GM21367 (cell line): ENCODE measurements at regions not wholly inside any gene's neighbourhood (a gene's known extent, or its start where the extent isn't known, plus 50 kb on each side); places are given as distances from the start of the nearest gene placed in this dataset.
"Not testable (repeated sequence)": the region's sequence is repeated elsewhere in the genome, so short reads cannot be mapped to it uniquely, and the experiment has no call there.

Source experiments
- ATAC-seq: cut with Tn5 transposase; IDR thresholded peaks from one replicate; pipeline ENCODE4 v1.9.1; 2021; ENCODE audit not compliant: unreplicated experiment

DNA sequence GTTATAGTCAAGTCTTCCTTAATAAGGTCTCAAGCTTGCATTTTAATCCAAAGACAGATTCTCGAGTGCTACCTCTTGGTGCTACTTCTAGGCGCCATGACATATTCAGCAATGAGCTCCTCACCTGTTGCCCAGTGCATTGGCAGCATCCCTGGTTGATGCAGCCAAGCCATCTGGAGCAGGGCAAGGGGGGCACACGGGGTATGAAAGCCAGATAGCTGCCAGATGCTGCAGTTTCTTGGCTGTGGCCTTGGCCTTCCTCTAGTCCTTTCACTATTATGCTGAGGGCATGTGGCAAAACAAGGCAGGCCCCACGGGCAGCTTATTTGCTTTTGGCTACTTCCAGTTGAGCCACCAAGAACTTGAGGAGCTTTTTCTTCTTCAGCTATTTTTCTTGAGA lies 168.6 kb upstream of the PGRMC2 start:
- no peak for ATAC-seq

DNA sequence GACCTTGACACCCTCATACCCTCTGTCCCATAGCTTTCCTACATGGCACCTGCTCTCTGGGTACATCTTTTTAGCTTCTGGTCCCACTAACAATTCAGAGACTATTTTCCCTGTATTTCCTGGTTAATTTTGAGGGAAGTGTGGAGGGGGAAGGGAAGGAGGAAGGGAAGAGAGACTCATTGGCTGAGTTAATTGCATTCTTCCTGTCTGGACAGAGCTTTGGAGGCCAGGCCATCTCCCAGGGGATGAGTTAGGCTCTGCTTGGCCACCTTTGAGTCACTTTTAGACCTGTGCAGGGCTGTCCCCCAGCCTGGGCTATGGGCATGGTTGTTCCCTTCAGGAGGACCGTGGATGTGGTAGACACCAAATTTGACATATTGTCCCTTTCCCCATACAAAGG lies 167.9 kb upstream of the PGRMC2 start:
- no peak for ATAC-seq

DNA sequence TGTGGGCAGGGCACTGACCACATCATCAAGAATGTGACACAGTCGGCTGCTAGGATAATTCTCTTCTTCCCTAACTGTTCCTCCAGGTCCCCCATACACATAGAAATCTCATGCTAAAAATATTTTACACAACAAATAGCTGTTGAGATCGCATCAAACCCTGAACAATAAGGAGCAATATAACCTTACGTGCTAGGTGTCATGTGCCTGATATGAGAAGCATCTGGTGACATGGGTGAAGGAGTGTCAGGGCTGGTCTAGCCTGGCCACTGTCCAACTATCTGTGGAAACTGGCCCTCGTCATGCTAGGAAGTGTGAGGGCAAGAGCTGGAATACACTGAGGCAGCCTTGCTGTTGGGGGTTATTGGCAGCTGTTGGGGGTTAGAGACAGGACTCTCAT lies 167.3 kb upstream of the PGRMC2 start:
- ATAC-seq, result no peak

DNA sequence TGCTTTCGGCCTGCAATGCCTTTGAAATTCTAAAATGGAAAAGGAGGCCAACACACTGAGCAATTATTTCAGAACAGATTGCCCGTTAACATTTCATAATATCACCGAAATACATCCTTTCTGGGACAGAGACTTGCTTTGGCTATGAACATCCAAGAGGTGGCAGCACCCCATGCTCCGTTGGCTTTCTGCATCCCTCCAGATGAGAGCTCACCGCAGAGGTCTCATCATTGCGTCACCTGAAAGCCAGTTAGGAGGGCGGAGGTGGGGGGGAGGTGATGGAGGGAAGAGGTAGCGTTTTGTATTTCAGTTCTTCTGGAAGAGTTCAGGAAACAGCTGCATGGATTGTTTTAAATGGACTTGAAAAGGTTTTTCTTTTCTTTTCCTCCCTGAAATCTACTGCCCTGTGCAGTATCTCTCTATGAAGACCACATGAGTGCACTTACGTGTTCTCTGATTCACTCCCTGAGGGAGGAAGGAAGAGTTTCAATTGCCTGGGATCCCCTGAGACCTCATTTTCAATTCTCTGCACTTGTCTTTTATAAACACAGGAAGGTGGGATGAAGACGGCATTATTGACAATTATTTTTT lies 166.8 kb upstream of the PGRMC2 start:
- peak; percentile 100 for ATAC-seq

DNA sequence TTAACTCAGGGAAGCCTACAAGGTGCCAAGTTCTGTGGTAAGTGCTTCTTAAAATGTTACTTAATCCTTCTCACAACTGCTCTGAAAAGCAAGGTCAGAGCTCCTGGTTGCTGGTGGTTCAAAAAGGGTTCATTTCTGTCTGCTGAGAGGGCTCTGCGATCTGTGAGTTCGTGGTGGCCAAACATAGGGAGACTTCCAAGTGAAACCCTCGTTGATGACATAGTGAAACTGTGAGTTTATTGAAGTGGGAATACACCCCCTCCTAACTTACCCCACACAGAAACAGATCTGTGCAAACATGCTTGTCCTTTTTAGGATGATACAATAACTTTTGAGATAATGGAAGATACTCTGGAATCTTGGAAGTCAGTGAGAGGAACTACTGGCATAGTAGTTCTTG lies 164.8 kb upstream of the PGRMC2 start:
- no peak for ATAC-seq

DNA sequence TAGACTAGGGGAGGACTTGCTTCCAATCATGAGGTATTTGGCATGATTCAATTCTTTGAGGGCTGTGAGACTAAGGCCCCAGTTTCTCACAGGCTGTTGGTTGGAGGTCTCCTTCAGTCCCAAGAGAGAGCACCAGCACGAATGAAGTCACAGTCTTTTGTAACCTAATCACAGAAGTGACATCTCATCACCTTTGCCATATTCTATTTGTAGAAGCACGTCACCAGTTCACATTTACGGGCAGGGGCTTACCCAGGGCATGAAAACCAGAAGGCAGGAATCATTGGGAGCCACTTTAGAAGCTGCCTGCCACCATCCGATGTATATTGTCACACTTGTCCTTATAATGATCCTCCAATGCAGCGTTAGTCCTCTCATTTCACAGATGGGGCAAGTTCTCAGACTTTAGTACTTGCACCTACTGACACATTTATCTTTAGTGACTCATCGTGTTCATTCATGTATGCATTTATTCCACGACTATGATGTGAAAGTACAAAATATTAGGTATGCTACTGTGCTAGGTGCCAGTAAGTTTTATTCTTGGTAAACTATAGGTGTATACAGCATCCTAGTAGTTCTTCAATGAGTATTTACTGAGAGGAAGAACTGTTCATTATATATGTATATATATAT lies 163.8 kb upstream of the PGRMC2 start:
- no peak for ATAC-seq

DNA sequence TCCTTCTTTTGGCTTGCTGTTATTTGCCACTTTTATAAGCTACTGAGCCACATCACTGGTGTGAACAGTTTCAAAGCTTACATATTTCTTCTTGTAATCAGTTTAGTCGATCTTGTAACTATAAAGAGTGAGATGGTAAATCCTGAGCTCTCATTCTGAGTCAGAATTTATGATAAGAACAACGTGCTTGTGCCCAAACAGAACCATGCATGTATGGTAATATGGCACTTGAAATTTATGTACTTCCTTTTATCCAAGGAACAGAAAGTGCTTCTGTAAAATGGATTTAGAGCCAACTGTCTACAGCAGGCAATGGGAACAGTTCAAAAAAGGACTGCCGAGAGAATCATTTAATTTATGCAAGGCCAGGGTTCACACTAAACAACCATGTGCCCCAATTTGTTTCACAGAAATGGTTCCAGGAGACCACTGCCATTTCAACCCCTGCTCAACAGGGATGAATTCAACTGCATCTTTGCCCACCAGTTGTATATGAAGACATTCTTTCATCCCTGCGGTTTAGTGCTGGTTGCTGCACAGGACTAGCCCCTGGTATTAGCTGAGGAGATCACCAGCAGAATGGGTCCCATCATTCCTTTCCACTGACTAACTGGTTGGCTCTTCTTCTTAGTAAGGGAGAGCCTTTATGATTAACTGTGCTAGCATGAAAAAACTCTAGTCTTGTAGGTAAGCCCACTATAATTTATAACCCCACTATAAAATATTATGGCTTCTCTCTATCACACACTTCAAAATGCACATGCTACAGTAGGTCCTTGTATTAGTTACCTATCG lies 162.9 kb upstream of the PGRMC2 start:
- ATAC-seq, result no peak

DNA sequence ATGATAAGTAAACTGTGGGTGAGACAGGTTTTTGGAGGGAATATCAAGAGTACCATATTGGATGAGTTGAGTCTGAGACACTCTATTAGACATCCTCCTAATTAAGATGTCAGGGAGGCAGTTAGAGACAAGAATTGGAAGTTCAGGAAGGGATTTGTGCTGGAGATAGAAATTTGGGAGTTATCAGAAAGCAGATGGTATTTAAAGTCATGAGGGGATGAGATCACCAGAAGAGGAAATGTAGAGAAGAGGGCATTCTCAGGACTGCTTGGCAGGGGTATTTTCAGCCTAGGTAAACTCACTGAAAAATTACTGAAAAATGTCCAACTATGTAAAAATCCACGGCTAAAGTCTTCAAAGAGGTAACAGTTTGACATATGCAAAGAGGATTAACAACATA lies 161.6 kb upstream of the PGRMC2 start:
- ATAC-seq, result no peak

DNA sequence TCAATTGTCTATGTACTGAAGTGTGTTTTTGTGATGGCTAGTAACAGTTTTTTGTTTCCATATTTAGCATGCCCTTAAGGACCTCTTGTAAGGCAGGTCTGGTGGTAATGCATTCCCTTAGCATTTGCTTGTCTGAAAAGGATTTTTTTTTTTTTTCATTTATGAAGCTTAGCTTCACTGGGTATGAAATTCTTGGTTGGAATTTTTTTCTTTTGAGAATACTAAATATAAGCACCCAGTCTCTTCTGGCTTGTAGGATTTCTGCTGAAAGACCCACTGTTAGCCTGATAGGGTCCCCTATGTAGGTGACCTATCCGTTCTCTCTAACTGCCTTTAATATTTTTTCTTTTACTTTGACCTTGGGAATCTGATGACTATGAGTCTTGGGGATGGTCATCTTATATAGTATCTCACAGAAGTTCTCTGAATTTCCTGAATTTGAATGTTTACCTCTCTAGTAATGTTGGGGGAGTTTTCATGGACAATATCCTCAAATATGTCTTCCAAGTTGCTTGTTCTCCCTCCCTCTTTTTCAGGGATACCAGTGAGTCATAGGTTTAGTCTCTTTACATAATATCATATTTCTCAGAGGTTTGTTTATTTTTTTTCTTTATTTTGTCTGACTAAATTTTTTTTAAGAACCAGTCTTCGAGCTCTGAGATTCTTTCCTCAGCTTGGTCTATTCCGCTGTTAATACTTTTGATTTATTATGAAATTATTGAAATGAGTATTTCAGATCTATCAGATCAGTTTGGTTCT lies 157.1 kb upstream of the PGRMC2 start:
- no peak for ATAC-seq

DNA sequence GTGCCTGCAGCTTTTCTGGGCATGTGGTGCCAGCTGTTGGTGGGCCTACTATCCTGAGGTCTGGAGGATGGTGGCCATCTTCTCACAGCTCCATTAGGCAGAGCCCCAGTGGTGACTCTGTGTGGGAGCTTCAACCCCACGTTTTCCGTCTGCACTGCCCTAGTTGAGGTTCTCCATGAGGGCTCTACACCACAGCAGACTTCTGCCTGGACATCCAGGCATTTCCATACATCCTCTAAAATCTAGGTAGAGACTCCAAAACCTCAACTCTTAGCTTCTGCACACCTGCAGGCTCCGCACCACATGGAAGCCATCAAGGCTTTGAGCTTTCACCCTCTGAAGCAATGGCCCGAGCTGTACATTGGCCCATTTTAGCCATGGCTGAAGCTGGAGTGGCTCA lies 153.3 kb upstream of the PGRMC2 start:
- no peak for ATAC-seq

DNA sequence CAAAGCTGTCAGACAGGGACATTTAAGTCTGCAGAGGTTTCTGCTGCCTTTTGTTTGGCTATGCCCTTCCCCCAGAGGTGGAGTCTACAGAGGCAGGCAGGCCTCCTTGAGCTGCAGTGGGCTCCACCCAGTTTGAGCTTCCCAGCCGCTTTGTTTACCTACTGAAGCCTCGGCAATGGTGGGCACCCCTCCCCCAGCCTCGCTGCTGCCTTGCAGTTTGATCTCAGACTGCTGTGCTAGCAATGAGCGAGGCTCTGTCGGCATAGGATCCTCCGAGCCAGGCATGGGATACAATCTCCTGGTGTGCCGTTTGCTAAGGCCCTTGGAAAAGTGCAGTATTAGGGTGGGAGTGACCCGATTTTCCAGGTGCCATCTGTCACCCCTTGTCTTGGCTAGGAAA lies 149.4 kb upstream of the PGRMC2 start:
- ATAC-seq, result not testable (repeated sequence)

DNA sequence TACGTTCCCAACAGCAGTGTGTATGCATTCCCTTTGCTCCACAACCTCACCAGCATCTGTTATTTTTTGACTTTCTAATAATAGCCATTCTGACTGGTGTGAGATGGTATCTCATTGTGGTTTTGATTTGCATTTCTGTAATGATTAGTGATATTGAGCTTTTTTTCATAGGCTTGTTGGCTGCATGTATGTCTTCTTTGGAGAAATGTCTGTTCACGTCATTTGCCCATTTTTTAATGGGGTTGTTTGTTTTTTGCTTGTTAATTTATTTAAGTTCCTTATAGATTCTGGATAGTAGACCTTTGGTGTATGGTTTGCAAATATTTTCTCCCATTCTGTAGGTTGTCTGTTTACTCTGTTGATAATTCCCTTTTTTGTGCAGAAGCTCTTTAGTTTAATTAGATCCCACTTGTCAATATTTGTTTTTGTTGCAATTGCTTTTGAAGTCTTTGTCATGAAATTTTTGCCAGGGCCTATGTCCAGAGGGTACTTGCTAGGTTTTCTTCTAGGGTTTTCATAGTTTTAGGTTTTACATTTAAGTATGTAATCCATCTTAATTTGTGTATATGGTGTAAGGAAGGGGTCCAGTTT lies 141.5 kb upstream of the PGRMC2 start:
- not testable (repeated sequence) for ATAC-seq

DNA sequence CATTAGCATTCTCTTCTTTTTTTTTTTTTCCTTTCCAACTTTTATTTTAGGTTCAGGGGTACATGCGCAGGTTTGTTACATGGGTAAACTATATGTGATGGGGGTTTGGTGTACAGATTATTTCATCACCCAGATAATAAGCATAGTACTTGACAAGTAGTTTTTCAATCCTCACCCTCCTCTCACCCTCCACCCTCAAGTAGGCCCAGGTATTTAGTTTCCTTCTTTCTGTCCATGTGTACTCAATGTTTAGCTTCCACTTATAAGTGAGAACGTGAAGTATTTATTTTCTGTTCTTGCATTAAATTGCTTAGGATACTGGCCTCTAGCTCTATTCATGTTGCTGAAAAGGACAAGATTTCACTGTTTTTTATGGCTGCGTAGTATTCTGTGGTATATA lies 140.8 kb upstream of the PGRMC2 start:
- ATAC-seq, result no peak

DNA sequence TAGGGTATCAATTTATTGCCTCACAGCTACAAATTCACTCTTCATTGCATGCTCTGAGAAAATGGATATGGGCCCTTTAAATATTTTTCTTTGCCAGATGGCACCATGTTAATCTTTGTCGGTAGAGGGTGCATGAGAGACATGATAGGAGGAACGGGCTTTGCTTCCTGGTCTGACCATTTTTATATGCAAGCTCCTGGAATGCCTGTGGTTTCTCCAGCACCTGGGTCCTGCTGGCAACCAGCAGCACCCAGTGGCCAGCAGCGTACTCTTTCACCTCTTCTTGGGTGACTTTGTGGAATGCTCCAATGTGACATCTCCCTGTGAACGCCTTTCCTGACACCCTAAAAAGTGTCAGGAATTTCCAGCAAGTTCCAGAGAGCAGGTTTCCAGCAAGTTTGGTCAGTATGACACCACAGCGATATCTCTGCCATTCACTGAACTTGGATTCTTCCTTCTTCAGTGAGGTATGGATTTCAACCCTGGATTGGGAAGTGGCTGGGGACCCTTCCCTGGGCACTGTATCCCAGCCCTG lies 140.3 kb upstream of the PGRMC2 start:
- ATAC-seq, result no peak

DNA sequence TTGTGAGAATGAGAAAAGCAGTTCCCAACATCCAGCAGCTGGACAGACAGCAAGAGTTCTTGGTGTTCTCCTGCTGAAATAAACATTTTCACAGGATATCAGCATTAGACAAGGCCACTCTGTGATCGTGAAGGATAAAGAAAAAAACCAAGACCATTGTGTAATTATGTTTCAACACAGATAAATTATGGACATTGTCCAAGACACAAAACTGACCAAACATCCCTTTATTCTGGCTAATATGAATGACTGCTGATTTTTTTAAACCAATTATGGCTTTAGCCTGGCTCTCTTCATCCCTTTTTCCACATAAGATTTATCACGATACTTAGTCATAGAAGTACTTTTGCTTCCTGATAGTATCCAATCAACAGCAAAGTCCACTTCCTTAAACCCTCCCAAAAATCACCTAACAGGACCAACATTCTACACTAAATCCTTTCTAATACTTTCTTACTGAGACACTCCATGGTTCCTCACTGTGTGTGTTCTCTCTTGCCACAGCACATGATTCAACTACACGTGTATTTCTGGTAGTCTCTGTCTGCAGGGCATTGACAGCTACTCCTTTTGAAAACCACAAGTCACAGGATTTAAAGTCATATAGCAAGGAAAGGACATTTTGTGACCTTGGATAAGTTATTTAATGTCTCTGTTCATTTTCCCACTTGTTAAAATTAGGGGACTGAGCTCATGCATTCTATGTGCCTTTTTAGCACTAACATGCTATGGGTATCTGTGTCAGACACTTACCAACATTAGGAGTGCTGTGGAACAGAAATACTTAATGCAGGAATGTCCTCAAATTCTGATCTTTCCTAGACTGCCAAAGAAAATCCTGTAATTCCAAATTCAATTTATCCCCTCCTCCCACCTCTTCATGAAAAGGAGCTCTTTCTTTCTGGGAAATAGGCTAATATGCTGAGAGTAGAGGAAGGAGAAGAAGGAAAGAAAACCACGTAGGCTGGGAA lies 137.2 kb upstream of the PGRMC2 start:
- ATAC-seq, result no peak

DNA sequence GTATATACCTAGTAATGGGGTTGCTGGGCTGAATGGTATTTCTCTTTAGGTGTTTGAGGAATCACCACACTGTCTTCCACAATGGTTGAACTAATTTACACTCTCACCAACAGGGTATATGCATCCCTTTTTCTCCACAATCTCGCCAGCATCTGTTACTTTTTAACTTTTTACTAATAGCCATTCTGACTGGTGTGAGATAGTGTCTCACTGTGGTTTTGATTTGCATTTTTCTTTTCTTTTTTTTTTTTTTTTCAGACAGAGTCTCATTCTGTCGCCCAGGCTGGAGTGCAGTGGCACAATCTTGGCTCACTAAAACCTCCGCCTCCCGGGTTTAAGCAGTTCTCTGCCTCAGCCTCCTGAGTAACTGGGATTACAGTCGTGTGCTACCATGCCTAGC lies 134.7 kb upstream of the PGRMC2 start:
- ATAC-seq, result not testable (repeated sequence)

DNA sequence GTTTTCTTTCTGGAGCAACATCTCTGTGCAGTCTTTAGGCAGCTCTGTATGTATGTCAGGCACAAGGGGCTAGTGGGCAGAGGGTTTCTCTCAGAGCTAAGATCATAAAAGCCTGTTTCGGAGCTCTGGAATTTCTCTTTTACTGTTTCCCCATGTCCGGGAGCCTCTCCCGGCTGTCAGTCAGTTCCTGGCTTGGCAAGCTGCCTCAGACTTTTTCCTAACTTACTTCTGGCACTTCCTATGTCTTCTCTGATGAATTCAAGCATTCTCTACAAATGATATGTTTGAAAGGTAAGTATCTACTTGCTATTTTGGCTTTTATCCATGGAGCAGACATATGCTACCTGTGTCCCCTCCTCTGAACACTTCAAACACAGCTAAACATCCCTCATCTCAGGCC lies 129.3 kb upstream of the PGRMC2 start:
- ATAC-seq, result no peak

DNA sequence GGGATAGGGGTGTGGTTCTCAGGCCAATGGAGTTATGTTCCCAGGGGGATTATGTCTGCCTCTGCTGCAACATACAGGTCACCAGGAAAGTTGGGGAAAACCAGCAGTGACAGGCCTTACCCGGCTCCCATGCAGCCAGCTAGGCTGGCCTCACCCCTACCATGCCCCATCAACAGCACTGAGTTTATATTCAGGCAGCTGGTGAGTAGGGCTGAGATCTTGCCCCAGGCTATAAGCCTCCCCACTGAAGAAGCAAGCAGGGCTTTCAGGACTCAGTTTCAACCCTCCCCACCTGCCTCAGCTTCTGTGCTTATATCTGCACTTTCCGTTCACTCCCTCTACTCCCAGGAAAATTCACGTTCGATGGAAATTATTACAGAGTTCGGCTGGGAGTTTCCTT lies 122.4 kb upstream of the PGRMC2 start:
- no peak for ATAC-seq

DNA sequence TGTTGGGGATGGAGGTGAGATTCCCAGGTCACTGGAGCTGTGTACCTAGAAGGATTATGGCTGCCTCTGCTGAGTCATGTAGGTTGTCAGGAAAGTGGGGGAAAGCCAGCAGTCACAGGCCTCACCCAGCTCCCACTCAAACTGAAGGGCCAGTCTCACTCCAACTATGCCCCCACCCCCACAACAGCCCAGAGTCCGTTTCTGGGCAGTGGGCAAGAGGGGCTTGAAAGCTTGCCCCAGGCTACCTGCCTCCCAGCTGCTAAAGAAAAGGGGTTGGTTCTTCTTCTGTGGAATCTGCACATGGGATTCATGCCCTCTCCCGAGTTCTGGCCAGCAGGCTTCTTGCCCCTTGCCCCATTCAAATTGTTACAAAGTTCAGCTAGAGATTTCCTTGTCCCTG lies 116.0 kb upstream of the PGRMC2 start:
- no peak for ATAC-seq

DNA sequence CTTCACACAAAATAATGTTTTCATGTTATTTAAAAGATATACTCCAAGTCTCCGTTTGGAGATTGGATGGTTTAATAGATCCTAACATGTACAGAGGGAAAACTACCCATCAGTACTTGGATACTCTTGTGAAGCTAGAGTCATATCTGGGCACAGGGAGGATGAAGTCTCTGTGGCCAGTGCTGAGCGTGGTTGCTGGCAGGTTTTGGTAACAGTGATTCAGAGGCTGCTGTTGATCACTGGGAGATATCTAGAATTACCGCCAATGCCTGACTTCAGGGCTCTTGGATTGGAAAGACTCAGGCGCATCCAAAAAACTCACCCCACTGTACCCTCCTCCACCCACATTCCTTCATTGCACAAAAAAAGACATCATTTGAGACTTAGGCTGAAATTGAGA lies 107.2 kb upstream of the PGRMC2 start:
- no peak for ATAC-seq
